Stimulated activated CD4-positive, alpha-beta T cell treated with anti-CD3 and anti-CD28 coated beads, Interleukin-4, amount 100 ng/mL, for 24 hours (primary cell): ENCODE measurements at regions not wholly inside any gene's neighbourhood (a gene's known extent, or its start where the extent isn't known, plus 50 kb on each side); places are given as distances from the start of the nearest gene placed in this dataset.
"Not testable (repeated sequence)": the region's sequence is repeated elsewhere in the genome, so short reads cannot be mapped to it uniquely, and the experiment has no call there.

Experiments
- DNase-seq: peaks from one replicate; pipeline ENCODE4 v3.0.0-alpha.2; 2020

DNA sequence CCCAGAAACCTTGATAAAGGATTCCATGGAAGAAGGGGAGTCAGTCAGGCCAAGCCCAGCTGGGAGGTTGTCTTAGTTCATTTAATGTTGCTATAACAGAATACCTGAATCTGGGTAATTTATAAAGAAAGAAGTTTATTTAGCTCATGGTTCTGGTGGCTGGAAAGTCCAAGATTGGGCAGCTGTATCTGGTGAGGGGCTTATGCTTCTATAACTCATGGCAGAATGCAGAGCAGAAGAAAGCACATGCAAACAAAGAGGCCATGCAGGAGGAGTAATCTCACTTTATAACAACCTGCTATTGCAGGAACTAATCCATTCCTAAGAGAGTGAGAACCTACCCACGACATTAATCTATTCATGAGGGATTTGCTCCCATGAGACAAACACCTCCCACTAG is 54.2 kb upstream of the ANKRD1 start:
- DNase-seq: no peak

- no peak for DNase-seq
Observed at GRCh38 chr10:90977162-90977854, 56.4 kb upstream of the ANKRD1 start.

GRCh38 chr10:90977855-90978486 is 57.1 kb upstream of the ANKRD1 start:
- DNase-seq: no peak

- DNase-seq: no peak
Observed at GRCh38 chr10:90982406-90983008, 61.6 kb upstream of the ANKRD1 start.

DNA sequence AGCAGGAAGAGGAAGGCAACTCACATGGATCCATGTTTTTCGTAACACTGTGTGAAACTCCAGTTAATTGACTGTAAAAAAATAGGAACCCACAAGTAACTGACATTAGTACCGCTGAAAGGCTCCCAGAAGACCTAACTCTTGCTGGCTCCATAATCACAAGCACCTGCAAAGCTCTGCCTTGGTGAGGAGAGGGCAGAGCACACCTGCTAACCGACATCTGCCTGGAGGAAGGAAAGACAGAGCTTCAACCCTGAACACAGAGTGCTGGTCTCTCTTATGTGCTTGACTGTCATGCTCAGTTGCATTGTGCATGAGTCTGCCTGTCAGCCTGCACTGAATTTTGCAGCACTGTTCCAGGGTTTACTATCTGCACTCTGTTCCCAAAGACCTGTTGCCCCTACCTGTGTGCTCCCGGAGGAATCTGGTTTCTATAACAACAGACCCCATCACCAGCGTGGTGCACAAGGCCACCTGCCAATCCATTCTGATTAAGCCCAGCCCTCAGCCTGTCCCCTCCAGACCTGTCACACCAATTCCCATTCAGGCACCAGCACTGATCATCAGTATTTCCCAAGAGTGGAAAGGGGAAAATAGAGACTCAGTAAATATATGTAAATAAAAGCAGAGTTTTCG is 63.1 kb upstream of the ANKRD1 start:
- DNase-seq: no peak

DNA sequence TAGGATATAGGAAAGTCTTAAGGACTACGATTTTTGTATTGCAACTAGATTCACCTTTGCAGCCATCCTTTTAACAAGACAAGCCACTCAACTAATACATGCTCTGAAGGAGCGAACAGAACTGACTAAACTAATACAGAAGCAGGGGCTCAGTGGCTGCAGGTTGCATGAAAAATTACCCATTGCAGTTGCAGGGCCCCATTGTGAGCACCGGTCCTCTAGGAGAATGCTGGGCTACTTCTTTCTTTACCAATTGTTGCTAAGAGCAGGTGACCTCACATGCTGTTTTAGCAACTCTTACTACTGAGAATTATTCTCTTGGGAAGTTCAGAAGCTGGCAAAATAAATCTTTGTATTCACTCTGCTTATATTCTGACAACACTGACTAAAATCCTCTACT is 64.0 kb upstream of the ANKRD1 start:
- DNase-seq: no peak

GRCh38 chr10:90985321-90985933 is 64.5 kb upstream of the ANKRD1 start:
- no peak for DNase-seq

- no peak for DNase-seq
Observed at GRCh38 chr10:90986136-90986760, 65.4 kb upstream of the ANKRD1 start.

- DNase-seq: no peak
Observed at GRCh38 chr10:90986870-90987269, 66.0 kb upstream of the ANKRD1 start.

- no peak for DNase-seq
Observed at GRCh38 chr10:90987383-90987782, 66.5 kb upstream of the ANKRD1 start.

DNA sequence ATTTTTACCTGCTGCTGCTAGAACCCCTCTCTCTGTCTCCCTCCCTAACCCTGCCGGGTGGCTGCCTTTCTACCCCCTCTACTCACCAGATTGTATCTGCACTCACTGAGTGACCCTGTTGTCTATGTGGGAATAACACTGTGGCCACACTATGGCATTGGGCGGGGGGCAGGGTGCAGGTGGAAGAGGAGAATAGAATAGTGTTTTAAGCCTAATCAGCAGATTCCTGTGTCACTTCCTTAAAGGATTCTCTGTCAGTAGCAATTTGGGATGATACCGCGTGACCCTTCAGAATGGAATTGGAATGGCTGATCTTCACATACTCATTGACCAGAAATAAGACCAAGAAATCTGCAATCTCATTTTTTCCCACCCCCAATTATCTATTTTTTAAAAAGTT is 67.1 kb upstream of the ANKRD1 start:
- no peak for DNase-seq

- no peak for DNase-seq
Observed at GRCh38 chr10:90988802-90989201, 67.9 kb upstream of the ANKRD1 start.

GRCh38 chr10:90989378-90989777 is 68.5 kb upstream of the ANKRD1 start:
- DNase-seq: no peak

- DNase-seq: no peak
Observed at GRCh38 chr10:90992462-90992861, 71.6 kb upstream of the ANKRD1 start.

GRCh38 chr10:90993340-90993739 is 72.5 kb upstream of the ANKRD1 start:
- no peak for DNase-seq

DNA sequence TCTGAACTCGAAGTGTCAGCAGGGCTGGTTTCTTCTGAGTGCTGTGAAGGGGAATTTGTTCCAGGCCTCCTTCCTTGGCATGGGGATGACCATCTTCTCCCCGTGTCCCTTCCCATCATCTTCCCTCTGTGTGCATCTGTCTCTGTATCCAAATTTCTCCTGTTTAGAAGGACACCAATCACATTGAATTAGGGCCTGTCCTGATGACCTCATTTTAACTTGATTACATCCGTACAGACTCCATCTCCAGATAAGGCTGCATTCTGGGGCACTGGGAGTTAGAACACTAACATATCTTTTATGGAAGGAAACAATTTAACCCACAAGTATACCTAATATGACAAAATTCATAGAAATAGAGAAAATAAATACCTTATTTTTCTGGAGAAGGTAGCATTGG is 76.8 kb upstream of the ANKRD1 start:
- no peak for DNase-seq

- DNase-seq: no peak
Observed at GRCh38 chr10:90998733-90999511, 78.0 kb upstream of the ANKRD1 start.

- DNase-seq: no peak
Observed at GRCh38 chr10:90999512-91000172, 78.8 kb upstream of the ANKRD1 start.

GRCh38 chr10:91000470-91000869 is 79.6 kb upstream of the ANKRD1 start:
- DNase-seq: no peak

- DNase-seq: no peak
Observed at GRCh38 chr10:91000985-91001384, 80.1 kb upstream of the ANKRD1 start.

DNA sequence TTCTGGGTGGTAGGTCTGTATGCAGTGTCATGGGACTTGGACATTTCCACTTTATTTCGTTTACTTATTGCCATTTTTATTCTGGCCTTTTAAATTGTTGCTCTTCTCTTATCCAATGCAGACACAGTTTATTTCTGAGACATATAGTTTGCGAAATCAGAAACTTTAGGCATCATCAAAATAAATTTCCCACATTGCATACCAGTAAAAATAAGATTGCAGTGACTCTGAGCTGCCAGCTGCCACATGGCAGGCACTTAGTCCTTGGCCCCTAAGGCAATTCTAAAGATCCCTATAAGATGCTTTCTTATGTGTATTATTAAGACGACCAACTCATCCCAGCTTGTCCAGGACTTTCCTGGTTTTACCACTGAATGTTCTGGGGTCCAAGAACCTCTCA is 81.8 kb upstream of the ANKRD1 start:
- DNase-seq: no peak

- not testable (repeated sequence) for DNase-seq
Observed at GRCh38 chr10:91003379-91003778, 82.5 kb upstream of the ANKRD1 start.
